Progenitor cell of endocrine pancreas (in vitro differentiated cells): ENCODE measurements at regions not wholly inside any gene's neighbourhood (a gene's known extent, or its start where the extent isn't known, plus 50 kb on each side); places are given as distances from the start of the nearest gene placed in this dataset.

Source experiments
- DNase-seq: peaks from one replicate; pipeline ENCODE4 v3.0.0; 2021; ENCODE audit warnings: low spot score; ENCODE audit not compliant: unreplicated experiment
- H3K27ac Mint-ChIP-seq: 2 replicates; pipeline ENCODE4 v1.8.0; 2021; ENCODE audit warnings: mild to moderate bottlenecking, moderate library complexity, mixed read lengths
- H3K27me3 Mint-ChIP-seq: 2 replicates; pipeline ENCODE4 v1.8.0; 2021; ENCODE audit warnings: mixed read lengths
- H3K36me3 Mint-ChIP-seq: 2 replicates; pipeline ENCODE4 v1.8.0; 2022; ENCODE audit warnings: mixed read lengths; ENCODE audit not compliant: insufficient read depth
- H3K4me1 Mint-ChIP-seq: 2 replicates; pipeline ENCODE4 v1.8.0; 2021; ENCODE audit warnings: low read depth, mixed read lengths
- H3K4me3 Mint-ChIP-seq: 2 replicates; pipeline ENCODE4 v1.8.0; 2021; ENCODE audit warnings: low read depth, mild to moderate bottlenecking, moderate library complexity, mixed read lengths
- H3K9me3 Mint-ChIP-seq: 2 replicates; pipeline ENCODE4 v1.8.0; 2021; ENCODE audit warnings: low read depth, mixed read lengths
- TF ChIP-seq, protein P1 (sequence below): fragments of 200-600 bp; sonication (generic); IDR thresholded peaks from one replicate; pipeline ENCODE4 v1.5.0; 2021; ENCODE audit warnings: antibody characterized with exemption, mild to moderate bottlenecking; ENCODE audit not compliant: unreplicated experiment

- Mint-ChIP-seq H3K4me3 (no peak overlapping the region), H3K4me1 (no peaks in the 10 kb centered on the region), H3K27ac (no peak overlapping the region), H3K27me3 (peaks cover 10% of the 10 kb centered on the region), H3K36me3 (no peaks in the 10 kb centered on the region), H3K9me3 (no peaks in the 10 kb centered on the region)
- DNase-seq = no peak
- TF ChIP-seq, protein P1, sequence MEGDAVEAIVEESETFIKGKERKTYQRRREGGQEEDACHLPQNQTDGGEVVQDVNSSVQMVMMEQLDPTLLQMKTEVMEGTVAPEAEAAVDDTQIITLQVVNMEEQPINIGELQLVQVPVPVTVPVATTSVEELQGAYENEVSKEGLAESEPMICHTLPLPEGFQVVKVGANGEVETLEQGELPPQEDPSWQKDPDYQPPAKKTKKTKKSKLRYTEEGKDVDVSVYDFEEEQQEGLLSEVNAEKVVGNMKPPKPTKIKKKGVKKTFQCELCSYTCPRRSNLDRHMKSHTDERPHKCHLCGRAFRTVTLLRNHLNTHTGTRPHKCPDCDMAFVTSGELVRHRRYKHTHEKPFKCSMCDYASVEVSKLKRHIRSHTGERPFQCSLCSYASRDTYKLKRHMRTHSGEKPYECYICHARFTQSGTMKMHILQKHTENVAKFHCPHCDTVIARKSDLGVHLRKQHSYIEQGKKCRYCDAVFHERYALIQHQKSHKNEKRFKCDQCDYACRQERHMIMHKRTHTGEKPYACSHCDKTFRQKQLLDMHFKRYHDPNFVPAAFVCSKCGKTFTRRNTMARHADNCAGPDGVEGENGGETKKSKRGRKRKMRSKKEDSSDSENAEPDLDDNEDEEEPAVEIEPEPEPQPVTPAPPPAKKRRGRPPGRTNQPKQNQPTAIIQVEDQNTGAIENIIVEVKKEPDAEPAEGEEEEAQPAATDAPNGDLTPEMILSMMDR = no peak
Measured at GRCh38 chr5:8239198-8239597, 370.2 kb downstream of the MTRR start.

- H3K4me3 Mint-ChIP-seq = no peak overlapping the region
- TF ChIP-seq, protein P1 = no peak
- no peaks in the 10 kb centered on the region for H3K9me3 Mint-ChIP-seq
- no peak overlapping the region for H3K27ac Mint-ChIP-seq
- peaks cover 10% of the 10 kb centered on the region for H3K27me3 Mint-ChIP-seq
- H3K36me3 Mint-ChIP-seq = no peaks in the 10 kb centered on the region
- no peak for DNase-seq
- no peaks in the 10 kb centered on the region for H3K4me1 Mint-ChIP-seq
Measured at GRCh38 chr5:8239646-8240045, 370.7 kb downstream of the MTRR start.

DNA sequence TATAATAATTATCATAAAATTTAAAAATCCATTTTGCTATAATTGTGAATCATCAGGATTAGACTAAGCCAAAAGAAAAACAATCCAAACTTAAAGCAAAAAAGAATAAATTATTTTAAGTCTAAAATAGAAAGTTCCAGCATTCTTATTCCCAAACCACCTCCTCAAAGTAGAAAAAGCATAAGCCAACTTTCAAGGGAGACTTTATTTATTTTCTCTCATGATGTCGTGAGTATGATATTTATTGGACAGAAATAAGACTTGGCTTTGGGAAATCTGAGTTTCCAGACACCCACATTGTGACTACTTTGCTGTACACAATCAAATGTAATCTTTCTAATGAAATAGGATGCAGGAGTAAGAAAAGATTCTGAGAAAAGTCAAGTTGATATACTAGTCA lies 372.1 kb downstream of the MTRR start:
- Mint-ChIP-seq H3K4me3 (no peak overlapping the region), H3K36me3 (no peaks in the 10 kb centered on the region), H3K27ac (no peak overlapping the region), H3K27me3 (peaks cover 10% of the 10 kb centered on the region), H3K9me3 (no peaks in the 10 kb centered on the region), H3K4me1 (no peaks in the 10 kb centered on the region)
- TF ChIP-seq, protein P1 = no peak
- DNase-seq = no peak

GRCh38 chr5:8241558-8241957 lies 372.6 kb downstream of the MTRR start:
- Mint-ChIP-seq H3K4me3 (no peak overlapping the region), H3K9me3 (no peaks in the 10 kb centered on the region), H3K27me3 (peaks cover 10% of the 10 kb centered on the region), H3K36me3 (no peaks in the 10 kb centered on the region), H3K4me1 (no peaks in the 10 kb centered on the region), H3K27ac (no peak overlapping the region)
- TF ChIP-seq, protein P1 = no peak
- no peak for DNase-seq

- Mint-ChIP-seq H3K4me1 (no peaks in the 10 kb centered on the region), H3K27me3 (peaks cover 4% of the 10 kb centered on the region), H3K9me3 (no peaks in the 10 kb centered on the region), H3K4me3 (no peak overlapping the region), H3K36me3 (no peaks in the 10 kb centered on the region), H3K27ac (no peak overlapping the region)
- no peak for DNase-seq
- TF ChIP-seq, protein P1 = no peak
Measured at GRCh38 chr5:8247049-8247899, 378.3 kb downstream of the MTRR start.
